NCI-H774 (cell line): ENCODE measurements at regions not wholly inside any gene's neighbourhood (a gene's known extent, or its start where the extent isn't known, plus 50 kb on each side); places are given as distances from the start of the nearest gene placed in this dataset.
"Not testable (repeated sequence)": the region's sequence is repeated elsewhere in the genome, so short reads cannot be mapped to it uniquely, and the experiment has no call there.

Experiments used
- DNase-seq: peaks from one replicate; lab custom pipeline; 2025; lab: John Stamatoyannopoulos, UW

- no peak for DNase-seq
These were observed 119.0 kb downstream of the JRKL start for GRCh38 chr11:96508861-96509260.

GRCh38 chr11:96520939-96521338 lies 131.1 kb downstream of the JRKL start:
- no peak for DNase-seq

GRCh38 chr11:96523656-96524055 lies 133.8 kb downstream of the JRKL start:
- no peak for DNase-seq

GRCh38 chr11:96524475-96524874 lies 134.7 kb downstream of the JRKL start:
- DNase-seq = no peak

GRCh38 chr11:96530473-96530872 lies 140.7 kb downstream of the JRKL start:
- DNase-seq = no peak

- DNase-seq = no peak
These were observed 148.3 kb downstream of the JRKL start for GRCh38 chr11:96538104-96538503.

- DNase-seq = no peak
These were observed 148.8 kb downstream of the JRKL start for GRCh38 chr11:96538622-96539021.

- no peak for DNase-seq
These were observed 151.1 kb downstream of the JRKL start for GRCh38 chr11:96540875-96541274.

- DNase-seq = no peak
These were observed 153.4 kb downstream of the JRKL start for GRCh38 chr11:96543177-96543576.

- not testable (repeated sequence) for DNase-seq
These were observed 155.4 kb downstream of the JRKL start for GRCh38 chr11:96545192-96545591.

- no peak for DNase-seq
These were observed 161.3 kb downstream of the JRKL start for GRCh38 chr11:96551136-96551535.

GRCh38 chr11:96554236-96554820 lies 164.5 kb downstream of the JRKL start:
- no peak for DNase-seq

GRCh38 chr11:96555826-96556225 lies 166.0 kb downstream of the JRKL start:
- DNase-seq = not testable (repeated sequence)

GRCh38 chr11:96560727-96561126 lies 170.9 kb downstream of the JRKL start:
- DNase-seq = not testable (repeated sequence)

GRCh38 chr11:96567176-96567575 lies 177.4 kb downstream of the JRKL start:
- no peak for DNase-seq

GRCh38 chr11:96567667-96568066 lies 177.9 kb downstream of the JRKL start:
- no peak for DNase-seq

- no peak for DNase-seq
These were observed 186.6 kb downstream of the JRKL start for GRCh38 chr11:96576383-96576782.

- DNase-seq = no peak
These were observed 188.6 kb downstream of the JRKL start for GRCh38 chr11:96578379-96578778.

GRCh38 chr11:96579656-96580055 lies 189.8 kb downstream of the JRKL start:
- peak; percentile 20 for DNase-seq

- no peak for DNase-seq
These were observed 190.7 kb downstream of the JRKL start for GRCh38 chr11:96580476-96581040.

GRCh38 chr11:96585944-96586880 lies 196.4 kb downstream of the JRKL start:
- not testable (repeated sequence) for DNase-seq

GRCh38 chr11:96588793-96589192 lies 199.0 kb downstream of the JRKL start:
- DNase-seq = not testable (repeated sequence)

- DNase-seq = no peak
These were observed 205.2 kb downstream of the JRKL start for GRCh38 chr11:96595011-96595410.
